Neural cell (in vitro differentiated cells): ENCODE measurements at regions not wholly inside any gene's neighbourhood (a gene's known extent, or its start where the extent isn't known, plus 50 kb on each side); places are given as distances from the start of the nearest gene placed in this dataset.

Experiments used
- H2AFZ ChIP-seq: fragments of 200-600, 300-800 bp; sonication (generic), shearing (Covaris generic); 2 replicates; pipeline ENCODE4 v1.6.0; 2014; ENCODE audit warnings: low read depth, mild to moderate bottlenecking, antibody characterized with exemption, low read length, moderate library complexity
- H3F3A ChIP-seq: fragments of 200-600 bp; shearing (Covaris generic); 2 replicates; pipeline ENCODE4 v1.6.1; 2016; ENCODE audit warnings: mild to moderate bottlenecking, moderate library complexity, mixed read lengths, antibody characterized with exemption, low read length; ENCODE audit not compliant: insufficient read depth, poor library complexity, severe bottlenecking
- H3K27ac ChIP-seq: fragments of 200-600, 300-800 bp; sonication (generic), shearing (Covaris generic); 2 replicates; pipeline ENCODE4 v1.5.1; 2014; ENCODE audit warnings: mild to moderate bottlenecking, low read length, moderate library complexity
- H3K27me3 ChIP-seq: fragments of 300-800, 200-600 bp; sonication (generic), shearing (Covaris generic); 2 replicates; pipeline ENCODE4 v1.6.0; 2014; ENCODE audit warnings: mild to moderate bottlenecking, low read depth, low read length, moderate library complexity; ENCODE audit not compliant: insufficient read depth
- H3K36me3 ChIP-seq: fragments of 300-800, 200-600 bp; sonication (generic), shearing (Covaris generic); 2 replicates; pipeline ENCODE4 v1.5.1; 2014; ENCODE audit warnings: mild to moderate bottlenecking, antibody characterized with exemption, low read length, moderate library complexity; ENCODE audit not compliant: insufficient read depth
- H3K4me2 ChIP-seq: fragments of 300-800, 200-600 bp; sonication (generic), shearing (Covaris generic); 2 replicates; pipeline ENCODE4 v1.6.0; 2014; ENCODE audit warnings: mild to moderate bottlenecking, low read length
- H3K4me3 ChIP-seq: fragments of 300-800, 200-600 bp; sonication (generic), shearing (Covaris generic); 2 replicates; pipeline ENCODE4 v1.5.1; 2014; ENCODE audit warnings: mild to moderate bottlenecking, low read length, moderate library complexity
- H3K79me2 ChIP-seq: fragments of 200-600 bp; shearing (Covaris generic); replicated peaks from 2 replicates; pipeline ENCODE4 v1.6.0; 2014; ENCODE audit warnings: mild to moderate bottlenecking, low read length, moderate library complexity; ENCODE audit not compliant: insufficient read depth
- H3K9ac ChIP-seq: fragments of 300-800, 200-600 bp; sonication (generic), shearing (Covaris generic); 2 replicates; pipeline ENCODE4 v1.6.1; 2016; ENCODE audit warnings: mild to moderate bottlenecking, low read length, mixed read lengths
- H3K9me2 ChIP-seq: fragments of 200-600 bp; shearing (Covaris generic); 2 replicates; pipeline ENCODE4 v1.6.1; 2016; ENCODE audit warnings: mild to moderate bottlenecking, low read length, mixed read lengths; ENCODE audit not compliant: insufficient read depth
- H3K9me3 ChIP-seq: fragments of 200-600, 300-800 bp; sonication (generic), shearing (Covaris generic); 2 replicates; pipeline ENCODE4 v1.6.1; 2016; ENCODE audit warnings: mild to moderate bottlenecking, mixed run types, low read length, moderate library complexity, mixed read lengths
- H4K20me1 ChIP-seq: fragments of 200-600 bp; shearing (Covaris generic); 2 replicates; pipeline ENCODE4 v1.6.1; 2016; ENCODE audit warnings: mild to moderate bottlenecking, mixed run types; ENCODE audit not compliant: insufficient read depth
- CTCF ChIP-seq: fragments of 450-650 bp; IDR thresholded peaks from 2 replicates; pipeline ENCODE4 v1.5.1; 2014; ENCODE audit warnings: antibody characterized with exemption, mild to moderate bottlenecking, moderate library complexity; ENCODE audit not compliant: poor library complexity, severe bottlenecking
- EP300 ChIP-seq: fragments of 450-650 bp; conservative IDR thresholded peaks from 2 replicates; pipeline ENCODE4 v1.6.1; 2014; ENCODE audit warnings: antibody characterized with exemption, mild to moderate bottlenecking, moderate library complexity; ENCODE audit not compliant: poor library complexity, severe bottlenecking
- EZH2 ChIP-seq: fragments of 200-600, 300-800 bp; shearing (Covaris generic), sonication (generic); IDR thresholded peaks from 2 replicates; pipeline ENCODE4 v1.6.1; 2014; ENCODE audit warnings: antibody characterized with exemption, low read length, borderline replicate concordance, mild to moderate bottlenecking; ENCODE audit not compliant: insufficient read depth, poor library complexity, severe bottlenecking
- MXI1 ChIP-seq: fragments of 450-650 bp; conservative IDR thresholded peaks from 2 replicates; pipeline ENCODE4 v1.6.1; 2014; ENCODE audit warnings: antibody characterized with exemption, mild to moderate bottlenecking; ENCODE audit not compliant: poor library complexity, severe bottlenecking
- POLR2AphosphoS5 ChIP-seq: IDR thresholded peaks from 2 replicates; pipeline ENCODE4 v1.6.1; 2012
- RAD21 ChIP-seq: fragments of 450-650 bp; conservative IDR thresholded peaks from 2 replicates; pipeline ENCODE4 v1.6.1; 2014; ENCODE audit warnings: antibody characterized with exemption, mild to moderate bottlenecking, moderate library complexity
- REST ChIP-seq: IDR thresholded peaks from 2 replicates; pipeline ENCODE4 v1.6.1; 2012; ENCODE audit warnings: borderline replicate concordance
- SMC3 ChIP-seq: fragments of 450-650 bp; conservative IDR thresholded peaks from 2 replicates; pipeline ENCODE4 v1.6.1; 2014; ENCODE audit warnings: antibody characterized with exemption, mild to moderate bottlenecking, moderate library complexity; ENCODE audit not compliant: poor library complexity
- TAF1 ChIP-seq: IDR thresholded peaks from 2 replicates; pipeline ENCODE4 v1.6.1; 2012; ENCODE audit warnings: low read depth

- Histone ChIP-seq H3K9ac (no peak overlapping the region), H3K4me2 (no peak overlapping the region), H3K9me3 (no peaks in the 10 kb centered on the region), H3K9me2 (no peaks in the 10 kb centered on the region), H3K4me3 (no peak overlapping the region), H2AFZ (no peak overlapping the region), H3K36me3 (no peaks in the 10 kb centered on the region), H4K20me1 (no peaks in the 10 kb centered on the region), H3K27me3 (no peaks in the 10 kb centered on the region), H3F3A (no peaks in the 10 kb centered on the region), H3K27ac (no peak overlapping the region), H3K79me2 (no peaks in the 10 kb centered on the region)
- no peak for TF ChIP-seq REST
- TF ChIP-seq TAF1: no peak
- TF ChIP-seq POLR2AphosphoS5: no peak
- TF ChIP-seq MXI1: no peak
- no peak for TF ChIP-seq CTCF
- TF ChIP-seq EZH2: no peak
- TF ChIP-seq SMC3: no peak
- TF ChIP-seq RAD21: no peak
- no peak for TF ChIP-seq EP300
Measured at GRCh38 chr13:99805361-99805760, 166.2 kb downstream of the ZIC5 start.

GRCh38 chr13:99803141-99803540 lies 168.4 kb downstream of the ZIC5 start:
- no peaks in the 10 kb centered on the region for H4K20me1 ChIP-seq
- no peaks in the 10 kb centered on the region for H3F3A ChIP-seq
- H3K9me2 ChIP-seq: no peaks in the 10 kb centered on the region
- H3K4me3 ChIP-seq: no peak overlapping the region
- no peaks in the 10 kb centered on the region for H3K27me3 ChIP-seq
- H3K9me3 ChIP-seq: no peaks in the 10 kb centered on the region
- no peak for TF ChIP-seq EZH2
- TF ChIP-seq MXI1: no peak
- no peak for TF ChIP-seq RAD21
- no peak for TF ChIP-seq EP300
- TF ChIP-seq POLR2AphosphoS5: no peak
- no peak for TF ChIP-seq SMC3
- TF ChIP-seq REST: no peak
- no peak for TF ChIP-seq TAF1
- TF ChIP-seq CTCF: no peak
- no peak overlapping the region for H3K9ac ChIP-seq
- no peak overlapping the region for H3K27ac ChIP-seq
- H3K36me3 ChIP-seq: no peaks in the 10 kb centered on the region
- H3K79me2 ChIP-seq: no peaks in the 10 kb centered on the region
- no peak overlapping the region for H3K4me2 ChIP-seq
- no peak overlapping the region for H2AFZ ChIP-seq
